B cell (primary cell): ENCODE measurements at regions not wholly inside any gene's neighbourhood (a gene's known extent, or its start where the extent isn't known, plus 50 kb on each side); places are given as distances from the start of the nearest gene placed in this dataset.

Experiments
- CTCF ChIP-seq: fragments of 200-600 bp; IDR thresholded peaks from one replicate; pipeline ENCODE4 v1.8.0; 2022; ENCODE audit warnings: antibody characterized with exemption, mild to moderate bottlenecking
- EZH2 ChIP-seq: IDR thresholded peaks from 2 replicates; pipeline ENCODE4 v1.6.1; 2012; ENCODE audit warnings: borderline replicate concordance, low read depth, mild to moderate bottlenecking, moderate library complexity, low read length; ENCODE audit not compliant: insufficient read depth, poor library complexity, severe bottlenecking

DNA sequence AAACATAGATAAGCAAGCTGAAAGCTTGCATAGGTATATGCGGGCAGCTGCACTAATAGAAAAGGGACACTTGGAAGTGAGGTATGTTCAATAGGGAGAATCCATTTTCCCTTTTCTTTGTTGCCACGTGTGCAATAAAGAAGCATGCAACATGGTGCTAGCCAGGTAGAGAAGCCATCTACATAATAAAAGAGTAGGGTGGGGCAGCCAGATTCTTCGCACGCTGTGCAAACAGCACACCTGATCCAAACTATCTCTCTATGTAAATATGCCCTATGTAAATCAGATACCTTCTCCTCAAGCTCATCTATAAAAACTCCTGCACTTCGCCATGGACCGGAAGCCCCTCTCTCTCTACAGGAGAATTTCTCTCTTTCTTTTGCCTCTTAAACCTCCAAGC, 91.9 kb upstream of the C9orf72 start:
- TF ChIP-seq CTCF (no peak), EZH2 (no peak)
